ENCODE measurements at regions not wholly inside any gene's neighbourhood (a gene's known extent, or its start where the extent isn't known, plus 50 kb on each side); places are given as distances from the start of the nearest gene placed in this dataset.

GRCh38 chr7:69363136-69363535 lies 235.1 kb upstream of the AUTS2 start:
- Mint-ChIP-seq H3K27me3 (ENCODE audit: insufficient read depth, low read depth, poor library complexity) (no peaks in the 10 kb centered on the region), H3K9me3 (peaks cover 87% of the 10 kb centered on the region), H3K4me1 (no peaks in the 10 kb centered on the region), H3K4me3 (no peak overlapping the region), H3K36me3 (ENCODE audit: low read depth) (peaks cover 10% of the 10 kb centered on the region; the same call in 2 of the 3 replicates), H3K27ac (no peak overlapping the region)
- Histone ChIP-seq H3K79me2 (replicated peaks; ENCODE audit: insufficient read depth) (no peaks in the 10 kb centered on the region), H3K27ac (ENCODE audit: low read depth) (no peak overlapping the region), H3K27me3 (ENCODE audit: insufficient read depth) (no peaks in the 10 kb centered on the region), H3K36me3 (ENCODE audit: insufficient read depth) (no peaks in the 10 kb centered on the region), H2AFZ (no peak overlapping the region), H3K4me2 (no peak overlapping the region), H3K4me3 (no peak overlapping the region), H3K4me1 (ENCODE audit: insufficient read depth) (no peaks in the 10 kb centered on the region), H3K9me2 (ENCODE audit: insufficient read depth) (no peaks in the 10 kb centered on the region), H3F3A (replicated peaks; ENCODE audit: low read depth) (no peaks in the 10 kb centered on the region), H4K20me1 (replicated peaks; ENCODE audit: insufficient read depth) (no peaks in the 10 kb centered on the region)
- TF ChIP-seq STAT1 (IDR thresholded peaks at IDR 0.05; ENCODE audit: unreplicated experiment) (no peak), EZH2phosphoT487 (IDR thresholded peaks at IDR 0.05; ENCODE audit: unreplicated experiment) (no peak), ETS1 (IDR thresholded peaks at IDR 0.05) (no peak), ZNF114 (CRISPR knock-in tag; IDR thresholded peaks at IDR 0.05) (no peak), CREB1 (CRISPR knock-in tag; IDR thresholded peaks at IDR 0.05; ENCODE audit: low read depth) (no peak), NANOG (IDR thresholded peaks at IDR 0.05; ENCODE audit: borderline replicate concordance) (no peak), JUNB (IDR thresholded peaks at IDR 0.05; ENCODE audit: unreplicated experiment) (no peak), POLR2AphosphoS5 (IDR thresholded peaks at IDR 0.05; ENCODE audit: low read depth) (no peak), ZNF462 (CRISPR knock-in tag; IDR thresholded peaks at IDR 0.05) (no peak), REST (IDR thresholded peaks at IDR 0.05; ENCODE audit: unreplicated experiment) (no peak), CTCF (conservative IDR thresholded peaks at IDR 0.05; ENCODE audit: low read depth in 2 of 2) (no peak), ZNF331 (CRISPR knock-in tag; IDR thresholded peaks at IDR 0.05; ENCODE audit: low read depth) (no peak)
- DNase-seq (ENCODE audit: low spot score) (no peak), ATAC-seq (no peak)
